SU-DHL-6 (cell line): ENCODE measurements at regions not wholly inside any gene's neighbourhood (a gene's known extent, or its start where the extent isn't known, plus 50 kb on each side); places are given as distances from the start of the nearest gene placed in this dataset.
"Not testable (repeated sequence)": the region's sequence is repeated elsewhere in the genome, so short reads cannot be mapped to it uniquely, and the experiment has no call there.

Experiments used
- CTCF ChIP-seq: fragments of 200-600 bp; sonication (generic); IDR thresholded peaks from one replicate; pipeline ENCODE4 v1.5.1; 2017; ENCODE audit warnings: antibody characterized with exemption, mild to moderate bottlenecking, low read length, moderate library complexity; ENCODE audit not compliant: insufficient read depth, poor library complexity, severe bottlenecking
- EZH2phosphoT487 ChIP-seq: fragments of 200-600 bp; sonication (generic), shearing (Covaris generic); conservative IDR thresholded peaks from 2 replicates; pipeline ENCODE4 v1.6.1; 2018; ENCODE audit warnings: mild to moderate bottlenecking, antibody characterized with exemption, low read length, moderate library complexity, mixed read lengths

- not testable (repeated sequence) for TF ChIP-seq CTCF, EZH2phosphoT487
Measured at GRCh38 chr5:124496968-124497367, 249.5 kb downstream of the ZNF608 start.
